Smooth muscle cell (in vitro differentiated cells): ENCODE measurements at regions not wholly inside any gene's neighbourhood (a gene's known extent, or its start where the extent isn't known, plus 50 kb on each side); places are given as distances from the start of the nearest gene placed in this dataset.

Experiments used
- DNase-seq: peaks from one replicate; lab custom pipeline; 2025; ENCODE audit not compliant: unreplicated experiment; lab: John Stamatoyannopoulos, UW
- H2AFZ ChIP-seq: fragments of 200-600 bp; sonication (generic); 2 replicates; pipeline ENCODE4 v1.6.0; 2016; ENCODE audit warnings: antibody characterized with exemption, low read depth, mild to moderate bottlenecking
- H3F3A ChIP-seq: fragments of 200-600 bp; sonication (generic); 2 replicates; pipeline ENCODE4 v1.6.0; 2017; ENCODE audit warnings: antibody characterized with exemption, low read depth
- H3K27ac ChIP-seq: fragments of 200-600 bp; sonication (generic); 2 replicates; pipeline ENCODE4 v1.5.1; 2016; ENCODE audit warnings: low read depth, mild to moderate bottlenecking
- H3K27me3 ChIP-seq: fragments of 200-600 bp; sonication (generic); 2 replicates; pipeline ENCODE4 v1.6.1; 2016; ENCODE audit warnings: low read depth, mild to moderate bottlenecking
- H3K36me3 ChIP-seq: fragments of 200-600 bp; sonication (generic); 2 replicates; pipeline ENCODE4 v1.5.1; 2016; ENCODE audit warnings: low read depth
- H3K4me1 ChIP-seq: fragments of 200-600 bp; sonication (generic); 2 replicates; pipeline ENCODE4 v1.5.1; 2016; ENCODE audit warnings: low read depth
- H3K4me2 ChIP-seq: fragments of 200-600 bp; sonication (generic); 2 replicates; pipeline ENCODE4 v1.6.0; 2016; ENCODE audit warnings: mild to moderate bottlenecking
- H3K4me3 ChIP-seq: fragments of 200-600 bp; sonication (generic); 2 replicates; pipeline ENCODE4 v1.5.1; 2016; ENCODE audit warnings: mild to moderate bottlenecking
- H3K79me2 ChIP-seq: fragments of 200-600 bp; sonication (generic); 2 replicates; pipeline ENCODE4 v1.6.0; 2016; ENCODE audit warnings: low read depth, mild to moderate bottlenecking
- H3K9ac ChIP-seq: fragments of 200-600 bp; sonication (generic); 2 replicates; pipeline ENCODE4 v1.6.0; 2016; ENCODE audit warnings: low read depth
- H3K9me3 ChIP-seq: fragments of 200-600 bp; sonication (generic); replicated peaks from 2 replicates; pipeline ENCODE4 v1.5.1; 2016; ENCODE audit warnings: low read depth
- H4K20me1 ChIP-seq: fragments of 200-600 bp; sonication (generic); 2 replicates; pipeline ENCODE4 v1.6.0; 2016; ENCODE audit warnings: low read depth
- CTCF ChIP-seq: fragments of 200-600 bp; sonication (generic); IDR thresholded peaks from 2 replicates; pipeline ENCODE4 v1.5.1; 2017; ENCODE audit warnings: borderline replicate concordance, mild to moderate bottlenecking, antibody characterized with exemption; ENCODE audit not compliant: insufficient read depth, poor library complexity, severe bottlenecking
- WGBS: methylation state at CpG from one replicate; pipeline ENCODE4 v1.1.7; 2016; ENCODE audit warnings: low lambda C conversion rate; 5-methylcytosine and 5-hydroxymethylcytosine counted together

- H3K4me3 ChIP-seq: peak overlapping the region; percentile 39
- no peaks in the 10 kb centered on the region for H4K20me1 ChIP-seq
- no peak overlapping the region for H3K27ac ChIP-seq
- no peaks in the 10 kb centered on the region for H3K9me3 ChIP-seq
- peak overlapping the region; percentile 85 for H3K4me2 ChIP-seq
- WGBS: 27% methylated on average over 4 of the region's 4 CpGs
- no peaks in the 10 kb centered on the region for H3K36me3 ChIP-seq
- H3K27me3 ChIP-seq: peaks cover 57% of the 10 kb centered on the region
- no peaks in the 10 kb centered on the region for H3K79me2 ChIP-seq
- H3K9ac ChIP-seq: no peak overlapping the region
- peaks cover 26% of the 10 kb centered on the region for H3K4me1 ChIP-seq
- H3F3A ChIP-seq: no peaks in the 10 kb centered on the region
- TF ChIP-seq CTCF: no peak
- DNase-seq: no peak
- no peak overlapping the region for H2AFZ ChIP-seq
These were observed 94.7 kb upstream of the SMYD2 start for GRCh38 chr1:214186103-214186824.

- Histone ChIP-seq H3K27ac (no peak overlapping the region), H3K79me2 (no peaks in the 10 kb centered on the region), H3K9me3 (no peaks in the 10 kb centered on the region), H3K27me3 (peaks cover 57% of the 10 kb centered on the region), H4K20me1 (no peaks in the 10 kb centered on the region), H3K9ac (no peak overlapping the region), H3F3A (no peaks in the 10 kb centered on the region), H3K36me3 (no peaks in the 10 kb centered on the region), H3K4me3 (peak overlapping the region; percentile 39), H2AFZ (peak overlapping the region; percentile 13), H3K4me2 (peak overlapping the region; percentile 85), H3K4me1 (peaks cover 26% of the 10 kb centered on the region)
- 10% methylated on average over 49 of the region's 51 CpGs for WGBS
- DNase-seq: no peak
- no peak for TF ChIP-seq CTCF
These were observed 93.6 kb upstream of the SMYD2 start for GRCh38 chr1:214187121-214187900.

GRCh38 chr1:214187933-214188332, 93.0 kb upstream of the SMYD2 start:
- H3K27me3 ChIP-seq: peaks cover 57% of the 10 kb centered on the region
- 41% methylated on average over 7 of the region's 7 CpGs for WGBS
- H3K4me2 ChIP-seq: no peak overlapping the region

More at GRCh38 chr1:214187933-214188332, 93.0 kb upstream of the SMYD2 start:
- no peak overlapping the region for H3K9ac ChIP-seq
- no peaks in the 10 kb centered on the region for H3K79me2 ChIP-seq
- DNase-seq: no peak
- no peak overlapping the region for H2AFZ ChIP-seq
- H3K27ac ChIP-seq: no peak overlapping the region
- no peaks in the 10 kb centered on the region for H4K20me1 ChIP-seq
- H3K4me3 ChIP-seq: no peak overlapping the region
- no peak for TF ChIP-seq CTCF
- H3K9me3 ChIP-seq: no peaks in the 10 kb centered on the region
- no peaks in the 10 kb centered on the region for H3F3A ChIP-seq
- peaks cover 32% of the 10 kb centered on the region for H3K4me1 ChIP-seq
- H3K36me3 ChIP-seq: no peaks in the 10 kb centered on the region
